Esophagus squamous epithelium (tissue), 4 donors: ENCODE measurements at regions not wholly inside any gene's neighbourhood (a gene's known extent, or its start where the extent isn't known, plus 50 kb on each side); places are given as distances from the start of the nearest gene placed in this dataset.

Source experiments
- CTCF ChIP-seq, 6 experiments: fragments of 450-650 bp in 4 of 6; fragments of 200-600 bp in 2 of 6; sonication (generic) in 2 of 6; IDR thresholded peaks; one replicate each; pipeline ENCODE4 v1.5.1; 2016 to 2019; ENCODE audit warnings: antibody characterized with exemption in 6 of 6, mild to moderate bottlenecking in 4 of 6, moderate library complexity in 4 of 6
- POLR2A ChIP-seq, 4 donors: fragments of 450-650 bp; IDR thresholded peaks; one replicate each; pipeline ENCODE4 v1.6.1; 2017; ENCODE audit warnings: antibody characterized with exemption in 4 of 4, mild to moderate bottlenecking in 4 of 4, moderate library complexity in 3 of 4

GRCh38 chr2:195443926-195444325, 213.1 kb upstream of the SLC39A10 start:
- TF ChIP-seq CTCF (IDR thresholded peaks at IDR 0.05) (no peak), POLR2A (IDR thresholded peaks at IDR 0.05) (no peak)
